HepG2 (cell line): ENCODE measurements at regions not wholly inside any gene's neighbourhood (a gene's known extent, or its start where the extent isn't known, plus 50 kb on each side); places are given as distances from the start of the nearest gene placed in this dataset.

Experiments
- BHLHE40 ChIP-seq: IDR thresholded peaks from 2 replicates; pipeline ENCODE4 v1.6.1; 2011; ENCODE audit warnings: low read length, improper control_type of control experiment
- DBP ChIP-seq: sonication (generic); formaldehyde crosslinking; IDR thresholded peaks from 2 replicates; pipeline ENCODE4 v1.4.0; 2020; ENCODE audit warnings: missing genetic modification reagents; ENCODE audit errors: not compliant biosample characterization
- FOSL2 ChIP-seq: sonication (generic); formaldehyde crosslinking; IDR thresholded peaks from 2 replicates; pipeline ENCODE4 v1.4.0; 2020; ENCODE audit warnings: missing genetic modification reagents
- KDM2A ChIP-seq: sonication (generic); formaldehyde crosslinking; IDR thresholded peaks from 2 replicates; pipeline ENCODE4 v1.4.0; 2020; ENCODE audit warnings: low read depth, missing genetic modification reagents, borderline replicate concordance
- LBX2 ChIP-seq: sonication (generic); formaldehyde crosslinking; IDR thresholded peaks from 2 replicates; pipeline ENCODE4 v1.5.0; 2020; ENCODE audit warnings: missing genetic modification reagents, mild to moderate bottlenecking, borderline replicate concordance
- MXD1 ChIP-seq: sonication (generic); formaldehyde crosslinking; IDR thresholded peaks from 2 replicates; pipeline ENCODE4 v1.4.0; 2020; ENCODE audit warnings: mild to moderate bottlenecking, missing genetic modification reagents
- NRL ChIP-seq: sonication (generic); formaldehyde crosslinking; IDR thresholded peaks from 2 replicates; pipeline ENCODE4 v1.5.0; 2020; ENCODE audit warnings: missing genetic modification reagents, mild to moderate bottlenecking, moderate library complexity, borderline replicate concordance
- RAD21 ChIP-seq: fragments of 450-650 bp; formaldehyde crosslinking; IDR thresholded peaks from 2 replicates; pipeline ENCODE4 v1.5.0; 2020; ENCODE audit warnings: mild to moderate bottlenecking
- RORA ChIP-seq: sonication (generic); formaldehyde crosslinking; IDR thresholded peaks from 2 replicates; pipeline ENCODE4 v1.5.0; 2020; ENCODE audit warnings: mild to moderate bottlenecking, missing genetic modification reagents, moderate library complexity
- ZNF121 ChIP-seq: sonication (generic); formaldehyde crosslinking; IDR thresholded peaks from 2 replicates; pipeline ENCODE4 v1.5.0; 2020; ENCODE audit warnings: mild to moderate bottlenecking, missing genetic modification reagents
- ZNF142 ChIP-seq: sonication (generic); formaldehyde crosslinking; IDR thresholded peaks from 2 replicates; pipeline ENCODE4 v1.4.0; 2020; ENCODE audit warnings: missing genetic modification reagents
- ZNF780A ChIP-seq: sonication (generic); formaldehyde crosslinking; IDR thresholded peaks from 2 replicates; pipeline ENCODE4 v1.8.0; 2022; ENCODE audit warnings: mild to moderate bottlenecking, missing genetic modification reagents, moderate library complexity
- ZNF883 ChIP-seq: sonication (generic); formaldehyde crosslinking; IDR thresholded peaks from 2 replicates; pipeline ENCODE4 v1.5.1; 2020; ENCODE audit warnings: mild to moderate bottlenecking, missing genetic modification reagents; ENCODE audit errors: not compliant biosample characterization
- TF ChIP-seq, protein P1 (sequence below): sonication (generic); formaldehyde crosslinking; IDR thresholded peaks from 2 replicates; pipeline ENCODE4 v1.4.0; 2020; ENCODE audit warnings: low read depth, missing genetic modification reagents
- TF ChIP-seq, protein P2 (sequence below): fragments of 450-650 bp; IDR thresholded peaks from 2 replicates; pipeline ENCODE4 v1.6.1; 2017

- 0 out of 2 replicates have a peak, but pooled peaks have one; percentile 47 for TF ChIP-seq LBX2
- 0 out of 2 replicates have a peak, but pooled peaks have one; percentile 37 for TF ChIP-seq NRL (CRISPR knock-in tag)
- TF ChIP-seq KDM2A (CRISPR knock-in tag): peak; percentile 55; the same call in 1 of the 2 replicates
- no peak for TF ChIP-seq BHLHE40
- TF ChIP-seq RORA (CRISPR knock-in tag): no peak
- TF ChIP-seq ZNF142: peak; percentile 15; the same call in 1 of the 2 replicates
- no peak for TF ChIP-seq ZNF121
- no peak for TF ChIP-seq ZNF780A (CRISPR knock-in tag)
- TF ChIP-seq, protein P1, sequence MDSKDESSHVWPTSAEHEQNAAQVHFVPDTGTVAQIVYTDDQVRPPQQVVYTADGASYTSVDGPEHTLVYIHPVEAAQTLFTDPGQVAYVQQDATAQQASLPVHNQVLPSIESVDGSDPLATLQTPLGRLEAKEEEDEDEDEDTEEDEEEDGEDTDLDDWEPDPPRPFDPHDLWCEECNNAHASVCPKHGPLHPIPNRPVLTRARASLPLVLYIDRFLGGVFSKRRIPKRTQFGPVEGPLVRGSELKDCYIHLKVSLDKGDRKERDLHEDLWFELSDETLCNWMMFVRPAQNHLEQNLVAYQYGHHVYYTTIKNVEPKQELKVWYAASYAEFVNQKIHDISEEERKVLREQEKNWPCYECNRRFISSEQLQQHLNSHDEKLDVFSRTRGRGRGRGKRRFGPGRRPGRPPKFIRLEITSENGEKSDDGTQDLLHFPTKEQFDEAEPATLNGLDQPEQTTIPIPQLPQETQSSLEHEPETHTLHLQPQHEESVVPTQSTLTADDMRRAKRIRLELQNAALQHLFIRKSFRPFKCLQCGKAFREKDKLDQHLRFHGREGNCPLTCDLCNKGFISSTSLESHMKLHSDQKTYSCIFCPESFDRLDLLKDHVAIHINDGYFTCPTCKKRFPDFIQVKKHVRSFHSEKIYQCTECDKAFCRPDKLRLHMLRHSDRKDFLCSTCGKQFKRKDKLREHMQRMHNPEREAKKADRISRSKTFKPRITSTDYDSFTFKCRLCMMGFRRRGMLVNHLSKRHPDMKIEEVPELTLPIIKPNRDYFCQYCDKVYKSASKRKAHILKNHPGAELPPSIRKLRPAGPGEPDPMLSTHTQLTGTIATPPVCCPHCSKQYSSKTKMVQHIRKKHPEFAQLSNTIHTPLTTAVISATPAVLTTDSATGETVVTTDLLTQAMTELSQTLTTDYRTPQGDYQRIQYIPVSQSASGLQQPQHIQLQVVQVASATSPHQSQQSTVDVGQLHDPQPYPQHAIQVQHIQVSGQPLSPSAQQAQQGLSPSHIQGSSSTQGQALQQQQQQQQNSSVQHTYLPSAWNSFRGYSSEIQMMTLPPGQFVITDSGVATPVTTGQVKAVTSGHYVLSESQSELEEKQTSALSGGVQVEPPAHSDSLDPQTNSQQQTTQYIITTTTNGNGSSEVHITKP (CRISPR knock-in tag): no peak
- TF ChIP-seq, protein P2, sequence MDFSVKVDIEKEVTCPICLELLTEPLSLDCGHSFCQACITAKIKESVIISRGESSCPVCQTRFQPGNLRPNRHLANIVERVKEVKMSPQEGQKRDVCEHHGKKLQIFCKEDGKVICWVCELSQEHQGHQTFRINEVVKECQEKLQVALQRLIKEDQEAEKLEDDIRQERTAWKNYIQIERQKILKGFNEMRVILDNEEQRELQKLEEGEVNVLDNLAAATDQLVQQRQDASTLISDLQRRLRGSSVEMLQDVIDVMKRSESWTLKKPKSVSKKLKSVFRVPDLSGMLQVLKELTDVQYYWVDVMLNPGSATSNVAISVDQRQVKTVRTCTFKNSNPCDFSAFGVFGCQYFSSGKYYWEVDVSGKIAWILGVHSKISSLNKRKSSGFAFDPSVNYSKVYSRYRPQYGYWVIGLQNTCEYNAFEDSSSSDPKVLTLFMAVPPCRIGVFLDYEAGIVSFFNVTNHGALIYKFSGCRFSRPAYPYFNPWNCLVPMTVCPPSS: no peak
- peak; percentile 45 for TF ChIP-seq DBP (CRISPR knock-in tag)
- TF ChIP-seq ZNF883 (CRISPR knock-in tag): peak; percentile 30
- TF ChIP-seq MXD1 (CRISPR knock-in tag): no peak
- peak; percentile 14; the same call in 1 of the 2 replicates for TF ChIP-seq FOSL2
- peak; percentile 85 for TF ChIP-seq RAD21 (CRISPR knock-in tag)
Measured at GRCh38 chr16:9258423-9259051, 167.1 kb downstream of the HAPSTR1 start (continued).
